ENCODE measurements at regions not wholly inside any gene's neighbourhood (a gene's known extent, or its start where the extent isn't known, plus 50 kb on each side); places are given as distances from the start of the nearest gene placed in this dataset.

- CTCF ChIA-PET, result no interaction called here
- intact Hi-C loops (cut with micrococcal nuclease; ENCODE audit: unreplicated experiment), result no loop called here
Observed at GRCh38 chr15:62567501-62567900, 402.4 kb upstream of the C2CD4B start.

GRCh38 chr15:62568004-62568403 is 402.9 kb upstream of the C2CD4B start:
- H3K27ac ChIP-seq (ENCODE audit: low read depth, low read length, poor library complexity, severe bottlenecking), result no peak overlapping the region
- intact Hi-C loops (cut with micrococcal nuclease; ENCODE audit: unreplicated experiment), result no loop called here
- CTCF ChIA-PET, result no interaction called here

More at GRCh38 chr15:62567501-62567900, 402.4 kb upstream of the C2CD4B start:
- Histone ChIP-seq H3K27me3 (replicated peaks; ENCODE audit: insufficient read depth, low read depth, low read length, poor library complexity) (no peaks in the 10 kb centered on the region), H3K27ac (ENCODE audit: low read depth, low read length, poor library complexity, severe bottlenecking) (no peak overlapping the region), H3K4me1 (ENCODE audit: insufficient read depth, low read length, poor library complexity, severe bottlenecking) (peaks cover 14% of the 10 kb centered on the region), H3K4me3 (ENCODE audit: low read depth, low read length, poor library complexity, severe bottlenecking) (no peak overlapping the region), H3K36me3 (ENCODE audit: insufficient read depth, low read length, poor library complexity, severe bottlenecking) (no peaks in the 10 kb centered on the region), H3K9me3 (ENCODE audit: low read depth, low read length, poor library complexity, severe bottlenecking) (no peaks in the 10 kb centered on the region)
- BruUV-seq (replicated peaks), result no TSS peak
- POLR2A ChIA-PET (ENCODE audit: low non-redundant PET), result no interaction called here
- DNase-seq (ENCODE audit: low spot score), result no peak
- no peak for TF ChIP-seq CTCF (conservative IDR thresholded peaks at IDR 0.05; ENCODE audit: low read depth, low read length)
- no peak for TF ChIP-seq EZH2 (IDR thresholded peaks at IDR 0.05; ENCODE audit: borderline replicate concordance, low read depth, low read length, poor library complexity, severe bottlenecking)

GRCh38 chr15:62568702-62569101 is 403.6 kb upstream of the C2CD4B start:
- Histone ChIP-seq H3K36me3 (ENCODE audit: insufficient read depth, low read length, poor library complexity, severe bottlenecking) (no peaks in the 10 kb centered on the region), H3K4me3 (ENCODE audit: low read depth, low read length, poor library complexity, severe bottlenecking) (no peak overlapping the region), H3K4me1 (ENCODE audit: insufficient read depth, low read length, poor library complexity, severe bottlenecking) (peaks cover 14% of the 10 kb centered on the region), H3K27ac (ENCODE audit: low read depth, low read length, poor library complexity, severe bottlenecking) (no peak overlapping the region), H3K27me3 (replicated peaks; ENCODE audit: insufficient read depth, low read depth, low read length, poor library complexity) (no peaks in the 10 kb centered on the region), H3K9me3 (ENCODE audit: low read depth, low read length, poor library complexity, severe bottlenecking) (no peaks in the 10 kb centered on the region)
- no peak for DNase-seq (ENCODE audit: low spot score)
- TF ChIP-seq CTCF (conservative IDR thresholded peaks at IDR 0.05; ENCODE audit: low read depth, low read length), result no peak
- no peak for TF ChIP-seq EZH2 (IDR thresholded peaks at IDR 0.05; ENCODE audit: borderline replicate concordance, low read depth, low read length, poor library complexity, severe bottlenecking)
- POLR2A ChIA-PET (ENCODE audit: low non-redundant PET), result no interaction called here
- CTCF ChIA-PET, result no interaction called here
- no TSS peak for BruUV-seq (replicated peaks)
- intact Hi-C loops (cut with micrococcal nuclease; ENCODE audit: unreplicated experiment), result no loop called here

More at GRCh38 chr15:62568004-62568403, 402.9 kb upstream of the C2CD4B start:
- no TSS peak for BruUV-seq (replicated peaks)
- POLR2A ChIA-PET (ENCODE audit: low non-redundant PET), result no interaction called here
- TF ChIP-seq CTCF (conservative IDR thresholded peaks at IDR 0.05; ENCODE audit: low read depth, low read length) (no peak), EZH2 (IDR thresholded peaks at IDR 0.05; ENCODE audit: borderline replicate concordance, low read depth, low read length, poor library complexity, severe bottlenecking) (no peak)
- H3K9me3 ChIP-seq (ENCODE audit: low read depth, low read length, poor library complexity, severe bottlenecking), result no peaks in the 10 kb centered on the region
- no peaks in the 10 kb centered on the region for H3K36me3 ChIP-seq (ENCODE audit: insufficient read depth, low read length, poor library complexity, severe bottlenecking)
- H3K27me3 ChIP-seq (replicated peaks; ENCODE audit: insufficient read depth, low read depth, low read length, poor library complexity), result no peaks in the 10 kb centered on the region
- no peak for DNase-seq (ENCODE audit: low spot score)
- no peak overlapping the region for H3K4me3 ChIP-seq (ENCODE audit: low read depth, low read length, poor library complexity, severe bottlenecking)
- H3K4me1 ChIP-seq (ENCODE audit: insufficient read depth, low read length, poor library complexity, severe bottlenecking), result peaks cover 14% of the 10 kb centered on the region

Measured in A673 (cell line).